ELF-1 (cell line): ENCODE measurements at regions not wholly inside any gene's neighbourhood (a gene's known extent, or its start where the extent isn't known, plus 50 kb on each side); places are given as distances from the start of the nearest gene placed in this dataset.

Experiments
- DNase-seq: peaks from one replicate; pipeline ENCODE4 v3.0.0-alpha.2; 2016; ENCODE audit warnings: low read depth, low spot score

DNA sequence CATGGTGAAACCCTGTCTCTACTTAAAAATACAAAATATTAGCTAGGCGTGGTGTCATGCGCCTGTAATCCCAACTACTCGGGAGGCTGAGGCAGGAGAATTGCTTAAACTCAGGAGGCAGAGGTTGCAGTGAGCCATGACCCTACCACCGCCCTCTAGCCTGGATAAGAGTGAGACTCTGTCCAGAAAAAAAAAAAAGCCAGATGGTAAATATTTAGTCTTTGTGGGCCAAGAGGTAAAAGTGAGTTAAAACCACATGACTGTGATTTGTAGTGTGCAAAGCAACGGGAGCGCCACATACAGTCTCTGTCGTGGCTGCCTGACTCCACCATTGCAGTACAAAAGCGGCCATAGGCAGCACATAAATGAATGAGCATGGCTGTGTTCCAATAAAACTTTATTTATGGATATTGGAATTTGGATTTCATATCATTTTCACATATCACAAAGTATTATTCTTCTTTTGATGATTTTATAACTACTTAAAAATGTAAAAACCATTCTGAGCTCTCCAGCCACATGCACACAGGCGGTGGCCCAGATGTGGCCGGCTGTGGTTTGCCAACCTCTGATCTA lies 51.8 kb upstream of the CASZ1 start:
- no peak for DNase-seq

DNA sequence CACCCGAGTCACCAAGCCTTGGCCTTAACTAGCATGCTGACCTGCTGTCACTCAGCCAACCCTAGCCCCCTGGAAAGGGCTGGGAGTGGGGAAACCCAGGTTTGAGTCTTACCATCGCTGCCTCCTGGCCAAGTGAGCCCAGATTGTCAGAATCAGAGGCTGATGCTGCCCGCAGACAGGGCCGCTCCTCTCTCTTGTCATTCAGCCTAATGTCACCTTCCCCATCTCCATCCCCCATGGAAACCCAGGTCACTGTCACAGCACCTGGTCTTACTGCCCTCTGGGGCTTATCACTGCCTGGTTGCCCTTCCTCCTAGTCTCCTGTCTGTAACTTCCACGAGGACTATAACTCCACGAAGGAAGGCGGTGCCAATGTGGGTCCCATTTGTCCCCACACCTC lies 53.6 kb upstream of the CASZ1 start:
- DNase-seq: no peak

DNA sequence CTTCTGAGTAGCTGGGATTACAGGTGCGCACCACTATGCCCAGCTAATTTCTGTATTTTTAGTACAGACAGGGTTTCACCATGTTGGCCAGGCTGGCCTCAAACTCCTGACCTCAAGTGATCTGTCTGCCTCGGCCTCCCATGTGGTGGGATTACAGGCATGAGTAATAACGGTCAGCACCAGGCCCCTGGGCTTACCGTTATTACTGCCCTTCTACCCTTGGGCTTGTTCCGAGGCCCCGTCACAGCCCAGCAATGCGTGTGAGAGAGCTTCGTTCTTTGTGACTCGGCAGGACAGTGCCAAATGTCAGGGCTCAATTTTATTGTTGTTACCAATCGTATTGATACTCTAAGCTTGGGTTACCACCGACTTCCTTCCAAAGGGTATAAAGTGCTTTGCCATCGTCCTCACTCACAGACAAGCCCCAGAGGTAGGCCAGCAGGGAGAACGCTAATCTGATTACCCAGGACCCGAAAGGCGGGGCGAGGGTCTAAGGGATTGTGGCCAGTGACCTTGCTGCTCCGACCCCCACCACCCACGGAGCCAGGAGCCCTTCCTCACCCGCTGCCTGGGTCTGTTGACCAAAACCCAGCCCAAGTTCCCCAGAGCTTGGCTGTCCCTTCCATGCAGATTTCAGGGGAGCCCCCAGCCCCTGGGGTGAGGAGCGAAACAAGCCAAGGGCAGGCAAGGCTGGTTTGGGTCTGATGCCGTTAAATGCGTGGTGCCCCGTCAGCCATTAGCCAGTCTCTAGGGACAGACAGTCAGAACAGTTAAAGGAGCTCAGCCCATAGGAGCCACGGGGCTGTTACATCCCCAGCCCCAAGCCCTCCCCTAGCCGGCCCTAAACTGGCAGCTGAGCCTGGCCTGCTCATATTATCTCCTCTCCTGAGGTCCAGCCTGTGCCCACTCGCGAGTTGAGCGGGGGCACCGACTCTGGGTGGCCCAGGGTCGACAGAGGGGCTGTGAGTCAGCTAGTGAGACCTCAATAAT lies 54.9 kb upstream of the CASZ1 start:
- no peak for DNase-seq

DNA sequence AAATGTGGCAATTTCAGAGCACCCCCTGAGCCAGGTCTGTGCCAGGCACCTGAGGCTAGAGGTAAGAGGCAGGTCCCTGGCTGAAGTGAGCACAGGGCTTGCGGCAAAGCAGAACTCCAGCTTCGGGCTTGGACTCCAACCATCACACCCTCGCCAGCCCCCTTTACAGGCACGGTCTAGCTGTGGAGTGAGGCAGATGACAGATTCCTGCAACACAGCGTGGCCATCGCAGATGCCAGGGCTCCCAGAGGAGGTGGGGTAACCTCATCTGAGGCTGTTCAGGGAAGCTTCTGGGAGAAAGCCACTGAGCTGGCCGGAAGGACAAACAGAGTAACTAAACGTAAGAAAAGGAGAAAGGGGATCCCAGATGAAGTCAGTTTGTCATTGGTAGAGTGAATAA lies 55.6 kb upstream of the CASZ1 start:
- DNase-seq: no peak

DNA sequence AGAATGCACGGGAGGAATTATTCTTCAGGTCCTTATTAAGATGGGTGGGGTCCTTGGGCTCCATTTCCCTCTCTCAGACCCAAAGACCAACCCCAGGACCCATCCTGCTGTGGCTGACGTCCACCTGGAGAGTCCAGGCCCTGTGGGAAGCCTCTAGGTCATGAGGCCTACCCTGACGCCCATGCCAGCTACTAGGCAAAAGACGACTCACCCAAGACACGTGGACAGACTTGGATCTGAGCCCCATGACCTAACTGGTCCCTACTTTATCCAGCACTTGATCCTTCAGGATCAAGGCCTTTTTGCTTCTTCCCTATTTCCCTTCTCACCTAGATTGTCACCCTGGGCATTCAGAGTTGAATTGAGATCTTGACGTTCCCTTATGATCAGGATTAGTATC lies 56.0 kb upstream of the CASZ1 start:
- no peak for DNase-seq

DNA sequence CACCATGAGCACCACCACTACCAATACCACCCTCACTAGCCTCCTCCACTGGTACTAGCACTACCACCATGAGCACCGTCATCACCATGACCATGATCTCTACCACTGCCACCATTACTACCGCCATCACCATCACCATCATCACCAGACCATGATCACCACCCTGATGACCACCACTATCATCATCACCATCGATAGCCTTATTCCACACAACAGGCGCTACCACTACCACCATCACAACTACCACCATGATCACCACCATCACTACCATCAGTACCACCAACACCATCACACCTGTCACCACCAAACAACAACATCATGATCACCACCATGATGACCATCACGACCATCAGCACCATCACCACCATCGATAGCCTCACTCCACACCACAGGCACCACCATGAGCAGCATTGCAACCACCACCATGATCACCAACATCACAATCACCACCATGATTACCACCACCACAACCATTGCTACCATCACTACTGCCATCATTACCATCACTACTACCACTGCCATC lies 56.6 kb upstream of the CASZ1 start:
- no peak for DNase-seq

DNA sequence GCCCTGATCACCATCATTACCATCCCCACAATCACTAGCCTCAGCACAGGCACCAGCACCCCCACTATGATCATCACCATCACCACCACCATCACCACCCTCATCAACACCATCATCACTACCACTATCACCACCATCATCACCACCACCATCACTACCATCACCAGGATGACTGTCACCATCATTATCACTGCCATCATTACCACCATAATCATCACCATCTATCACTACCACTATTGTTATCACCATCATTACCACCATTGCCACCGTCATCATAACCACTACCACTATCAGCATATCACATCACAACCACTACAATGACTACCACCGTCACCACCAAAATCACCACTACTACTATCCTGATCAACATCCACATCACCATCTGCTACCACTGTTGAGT lies 57.3 kb upstream of the CASZ1 start:
- no peak for DNase-seq

DNA sequence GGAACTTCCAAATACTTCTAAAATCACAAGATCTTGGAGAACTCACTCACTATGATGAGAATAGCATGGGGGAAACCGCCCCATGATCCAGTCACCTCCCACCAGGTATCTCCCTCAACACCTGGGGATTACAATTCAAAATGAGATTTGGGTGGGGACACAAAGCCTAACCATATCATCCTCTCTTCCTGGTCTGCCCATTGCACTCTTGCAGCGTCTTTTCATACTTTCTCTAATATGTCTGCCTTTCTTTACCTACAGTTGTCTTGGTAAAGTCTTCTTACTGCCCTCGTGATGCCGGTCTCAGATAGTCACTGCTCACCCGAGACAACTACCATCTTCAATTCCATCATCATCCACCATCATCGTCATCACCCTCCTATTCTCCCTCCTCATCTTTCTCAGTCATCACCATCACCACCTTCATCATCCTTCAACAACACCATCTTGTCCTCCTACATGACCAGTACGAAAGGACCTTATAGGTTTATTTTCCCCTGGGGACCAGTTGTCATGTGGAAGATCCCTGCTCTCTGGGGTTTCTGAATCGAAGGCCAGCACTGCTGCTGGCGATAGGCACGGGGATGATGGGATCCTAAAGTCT lies 58.5 kb upstream of the CASZ1 start:
- DNase-seq: no peak

DNA sequence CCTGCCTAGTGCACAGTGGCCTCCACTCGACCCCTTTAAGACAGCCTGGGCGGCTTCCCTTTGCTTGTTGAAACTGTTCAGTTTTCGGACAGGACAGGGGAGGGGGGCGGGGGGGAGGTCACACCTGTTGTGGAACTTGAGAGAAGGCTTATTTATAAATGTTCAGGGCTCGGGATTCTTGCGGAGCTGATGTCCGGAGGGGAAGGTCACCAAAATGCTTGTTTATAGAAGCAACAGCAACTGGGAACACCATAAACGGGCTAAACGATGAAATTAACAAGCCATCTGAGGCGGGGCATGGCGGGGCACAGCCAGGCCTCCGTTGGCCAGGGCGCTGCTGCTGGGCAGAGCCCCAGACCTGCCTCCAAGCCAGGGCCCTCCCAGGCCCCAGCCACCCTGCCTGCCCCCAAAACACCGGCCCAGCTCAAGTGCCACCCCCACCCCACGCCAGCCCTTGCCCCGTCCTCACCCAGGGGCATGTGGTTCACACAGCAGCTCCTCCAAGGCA lies 59.8 kb upstream of the CASZ1 start:
- no peak for DNase-seq

DNA sequence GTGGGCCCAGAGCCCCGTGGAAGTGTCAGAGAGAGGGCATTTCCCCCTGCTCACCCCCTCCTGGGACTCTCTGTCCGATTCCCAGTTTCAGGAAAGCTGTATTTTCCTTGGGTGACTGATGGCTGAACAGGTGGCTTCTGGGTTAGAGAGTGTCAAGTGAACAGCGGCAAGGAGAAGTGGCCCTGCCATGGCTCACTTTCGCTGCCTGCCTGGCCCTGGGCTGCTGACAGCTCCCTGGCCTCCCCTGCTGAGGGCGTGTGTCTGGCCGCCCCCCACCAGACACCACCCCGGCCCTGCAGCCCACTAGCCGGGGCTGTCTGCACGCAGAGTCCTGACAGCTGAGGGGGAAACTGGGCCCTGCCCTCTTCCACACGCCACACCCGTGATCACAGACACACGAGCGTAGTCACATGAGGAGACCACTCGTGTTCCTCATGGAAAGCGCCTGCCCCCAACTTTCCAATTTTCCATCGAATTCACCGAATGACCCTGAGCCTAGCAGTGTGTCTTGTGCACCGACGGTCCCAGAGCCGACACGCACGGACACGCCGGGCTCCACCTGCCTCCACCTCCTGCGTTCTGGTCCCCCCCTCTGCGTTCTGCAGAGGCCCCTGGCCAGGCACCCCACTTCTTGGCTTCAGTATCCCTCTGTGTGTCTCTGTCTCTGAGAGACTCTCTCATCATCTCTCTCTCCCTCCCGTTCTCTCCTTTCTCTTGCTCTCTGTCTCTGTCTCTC lies 60.6 kb upstream of the CASZ1 start:
- DNase-seq: no peak

DNA sequence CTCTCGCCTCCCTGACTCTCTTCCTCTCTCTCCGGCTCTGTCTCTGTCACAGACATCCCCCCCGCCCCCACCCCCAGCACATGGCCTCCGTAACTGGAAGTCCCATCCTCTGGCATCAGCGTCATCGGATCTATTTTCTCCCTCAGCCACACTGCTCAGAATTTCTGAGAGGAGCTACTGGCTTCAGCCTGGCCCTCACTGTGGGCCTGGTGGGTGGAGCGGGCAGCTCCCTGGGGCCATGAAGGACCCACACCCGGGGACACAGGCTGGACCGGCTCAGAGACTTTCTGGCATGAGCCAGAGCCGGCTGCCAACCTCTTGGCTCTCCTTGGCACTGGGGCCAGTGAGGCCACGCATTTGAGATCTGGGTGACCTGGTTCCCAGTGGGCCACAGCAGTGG lies 61.2 kb upstream of the CASZ1 start:
- no peak for DNase-seq

DNA sequence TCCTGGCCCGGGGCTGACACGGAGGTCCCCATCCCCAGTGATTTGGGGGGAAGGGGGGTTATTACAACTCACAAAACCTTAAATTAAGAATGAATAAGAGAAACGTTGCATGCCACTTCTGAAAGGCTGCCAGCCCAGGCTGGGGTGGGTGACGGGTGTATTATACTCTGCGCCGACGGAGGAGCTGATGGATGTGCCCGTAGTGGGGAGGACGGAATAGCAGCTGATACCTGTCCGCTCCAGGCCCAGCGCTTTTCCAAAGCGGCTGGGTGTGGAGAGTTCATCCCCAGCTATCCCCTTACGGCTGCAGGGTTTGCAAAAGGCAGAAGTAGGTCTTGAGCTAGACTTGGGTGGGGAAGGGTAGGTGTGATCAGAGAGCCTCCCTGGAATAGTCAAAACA lies 63.8 kb upstream of the CASZ1 start:
- DNase-seq: no peak

DNA sequence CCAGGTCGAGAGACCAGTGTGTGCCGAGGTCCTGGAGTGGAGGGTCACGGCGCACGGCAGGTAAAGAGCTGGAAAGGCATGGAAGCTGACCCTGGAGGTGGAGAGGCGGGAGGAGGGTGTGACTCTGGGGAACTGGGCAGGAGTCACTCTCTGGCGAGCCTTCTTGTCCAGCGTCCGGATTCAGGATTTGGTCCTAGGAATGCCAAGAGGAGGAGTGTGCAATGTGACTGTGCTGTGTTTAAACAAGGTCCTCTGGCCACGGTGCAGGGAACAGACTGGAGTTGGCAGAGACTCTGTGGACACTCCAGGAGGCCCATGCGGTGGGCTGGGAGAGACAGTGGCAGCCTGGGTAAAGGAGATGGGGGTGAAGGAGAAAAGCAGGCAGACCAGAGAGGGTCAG lies 64.2 kb upstream of the CASZ1 start:
- no peak for DNase-seq

DNA sequence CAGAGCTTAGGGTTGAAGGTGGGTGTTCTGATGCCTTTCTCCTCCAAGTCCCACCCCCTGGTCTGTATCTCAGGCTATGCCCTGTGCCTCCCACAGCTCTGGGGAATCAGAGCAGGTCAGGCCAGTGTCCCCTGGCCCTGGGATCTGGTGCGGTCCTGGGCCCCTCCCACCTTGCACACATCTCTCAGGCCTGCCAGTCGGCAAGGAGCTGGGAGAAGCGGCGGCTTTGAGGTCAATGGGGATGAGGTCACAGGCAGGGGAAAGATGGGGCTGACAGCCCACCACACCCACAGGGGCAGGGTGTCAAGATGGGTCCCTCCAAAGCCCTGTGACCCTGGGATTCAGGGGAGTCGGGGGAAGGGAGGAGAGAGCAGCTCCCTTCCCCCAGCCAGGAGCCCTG lies 65.4 kb upstream of the CASZ1 start:
- no peak for DNase-seq

DNA sequence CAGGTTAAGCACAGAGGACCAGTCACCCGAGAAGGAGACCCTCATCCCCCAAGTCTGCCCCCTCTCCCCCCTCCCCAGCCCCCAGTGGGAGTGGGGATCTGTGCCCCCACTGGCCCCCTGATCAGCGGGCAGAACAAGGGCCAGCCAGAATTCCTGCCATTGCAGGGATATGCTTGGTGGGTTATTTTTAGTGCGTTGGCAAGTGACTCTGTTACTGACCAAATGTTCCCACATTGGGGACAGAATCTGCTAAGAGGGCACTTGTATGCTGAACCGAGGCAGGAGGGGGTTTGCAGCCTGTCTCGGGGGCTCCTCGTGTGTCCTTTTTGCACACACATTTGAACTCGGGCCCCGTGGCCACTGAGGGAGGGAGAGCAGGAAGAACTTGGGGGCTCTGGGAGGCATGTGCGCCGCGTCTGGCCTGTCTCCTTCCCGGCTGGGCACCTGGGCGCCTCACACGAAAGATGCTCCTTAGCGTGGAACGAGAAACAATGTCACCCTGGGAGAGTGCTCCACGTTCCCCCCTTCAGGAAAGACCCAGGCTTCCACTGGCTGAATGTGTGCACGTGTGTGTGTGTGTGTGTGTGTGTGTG lies 66.4 kb upstream of the CASZ1 start:
- no peak for DNase-seq

DNA sequence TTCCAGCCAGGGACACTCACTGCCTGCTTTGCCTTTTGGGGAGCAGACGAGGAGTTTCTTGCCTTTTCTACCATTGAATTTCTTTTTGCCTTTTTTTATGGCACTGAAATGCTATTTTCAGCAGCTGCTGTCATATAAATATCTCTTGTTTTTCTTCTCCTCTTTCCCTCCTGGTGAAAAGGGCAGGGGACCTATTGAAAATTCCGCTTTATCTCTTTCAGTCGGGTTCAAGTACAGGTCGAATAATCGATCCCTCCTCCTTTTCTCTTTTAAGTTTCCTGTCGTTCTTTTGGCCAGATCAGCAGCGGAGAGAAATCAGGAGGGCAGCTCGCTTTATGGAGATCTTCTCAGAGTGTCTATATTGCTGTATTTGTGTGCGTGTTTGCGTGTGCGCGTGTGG lies 67.4 kb upstream of the CASZ1 start:
- DNase-seq: no peak

DNA sequence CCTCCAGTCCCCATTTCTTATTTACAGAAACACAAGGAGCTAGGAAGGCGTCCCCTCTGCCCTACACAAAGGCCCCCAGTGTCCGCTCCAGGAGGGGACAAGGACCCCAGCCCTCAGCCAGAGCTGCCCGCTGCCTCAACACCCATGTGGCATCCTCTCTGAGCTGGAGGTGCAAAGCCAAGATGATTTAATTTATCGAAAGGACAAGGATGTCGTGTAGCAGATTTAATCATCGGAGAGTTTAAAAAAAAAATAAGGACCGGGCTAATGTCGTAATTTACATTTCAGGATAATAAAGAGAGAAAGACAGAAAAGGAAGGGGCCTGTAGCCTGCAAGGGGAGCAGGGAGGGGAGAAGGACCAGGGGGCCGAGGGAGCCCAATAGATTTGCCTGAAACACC lies 68.3 kb upstream of the CASZ1 start:
- no peak for DNase-seq

DNA sequence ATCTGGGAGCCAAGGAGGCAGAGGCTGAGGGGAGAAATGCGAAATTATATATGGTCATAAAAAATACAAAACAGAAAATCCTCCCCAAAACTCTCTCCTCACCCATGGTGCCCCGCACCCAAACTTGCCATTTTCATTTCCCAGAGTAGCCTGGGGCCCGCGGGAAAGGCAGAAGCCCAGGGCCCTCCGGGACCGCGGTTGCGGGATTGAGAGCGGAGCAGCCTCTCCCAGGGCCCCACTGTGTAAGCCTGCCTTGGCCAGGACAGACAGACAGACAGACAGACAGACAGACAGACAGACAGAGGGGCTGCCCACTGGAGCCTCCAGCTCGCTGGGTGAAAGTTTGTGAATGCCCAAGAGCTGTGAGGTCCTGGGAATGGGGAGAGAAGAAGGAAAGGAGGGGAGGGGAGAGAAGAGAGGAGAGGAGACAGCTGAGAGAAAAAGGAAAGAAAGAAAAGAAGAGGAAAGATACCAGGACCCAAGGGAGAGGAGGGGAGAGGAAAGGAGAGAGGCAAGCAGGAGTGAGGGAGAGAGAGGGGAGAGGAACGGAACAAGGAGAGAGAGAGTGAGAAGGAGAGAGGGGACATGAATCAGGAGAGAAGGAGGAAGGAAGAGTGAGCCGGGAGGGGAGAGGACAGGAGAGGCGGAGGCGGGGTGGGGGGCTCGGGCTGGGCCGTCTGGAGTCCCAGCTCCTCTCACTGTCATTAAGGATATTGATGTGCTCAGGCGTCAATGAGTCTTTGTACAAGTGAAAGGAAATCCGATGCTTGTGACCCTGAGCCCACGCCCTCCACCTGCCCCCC lies 69.3 kb upstream of the CASZ1 start:
- no peak for DNase-seq

DNA sequence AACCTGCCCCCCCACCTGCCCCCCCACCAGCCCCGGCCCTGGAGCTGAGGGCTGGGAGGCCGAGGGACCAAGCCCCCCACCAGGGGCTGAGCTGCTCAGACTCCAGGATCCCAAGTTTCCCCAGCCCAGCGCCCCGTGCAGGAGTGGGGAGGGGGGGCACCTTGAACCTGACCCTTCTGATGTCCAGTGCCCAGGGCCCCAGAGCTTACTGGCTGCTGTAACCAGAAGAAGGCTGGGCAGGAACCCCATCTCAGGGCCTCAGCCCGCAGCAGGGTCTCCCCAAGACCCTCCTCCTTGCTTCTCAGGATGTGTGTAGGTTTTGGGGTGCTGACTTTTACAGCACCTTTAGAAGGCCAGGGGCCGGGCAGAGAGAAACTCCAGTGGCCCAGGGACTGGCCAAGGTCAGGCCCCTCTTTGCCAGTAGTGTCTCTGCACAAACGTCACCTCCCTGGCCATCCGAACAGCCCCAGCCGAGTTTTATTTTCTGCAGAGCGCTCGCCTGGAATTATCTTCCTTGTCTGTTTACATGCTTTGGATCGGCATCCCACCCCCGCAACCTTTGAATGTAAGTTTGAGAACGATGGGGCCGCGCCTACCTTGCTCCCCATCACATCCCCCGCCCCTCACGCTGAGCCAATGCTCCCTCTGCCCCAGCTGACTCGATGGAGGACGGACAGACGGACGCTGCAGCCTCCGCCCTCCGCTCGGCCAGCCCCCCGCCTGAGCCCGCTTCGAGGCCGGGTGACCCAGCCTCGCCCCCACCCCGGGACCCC lies 70.1 kb upstream of the CASZ1 start:
- peak; percentile 24 for DNase-seq
